ENCODE measurements at regions not wholly inside any gene's neighbourhood (a gene's known extent, or its start where the extent isn't known, plus 50 kb on each side); places are given as distances from the start of the nearest gene placed in this dataset.
A peak's percentile ranks its signal among the peaks of the same experiment; 100 is the strongest.

DNA sequence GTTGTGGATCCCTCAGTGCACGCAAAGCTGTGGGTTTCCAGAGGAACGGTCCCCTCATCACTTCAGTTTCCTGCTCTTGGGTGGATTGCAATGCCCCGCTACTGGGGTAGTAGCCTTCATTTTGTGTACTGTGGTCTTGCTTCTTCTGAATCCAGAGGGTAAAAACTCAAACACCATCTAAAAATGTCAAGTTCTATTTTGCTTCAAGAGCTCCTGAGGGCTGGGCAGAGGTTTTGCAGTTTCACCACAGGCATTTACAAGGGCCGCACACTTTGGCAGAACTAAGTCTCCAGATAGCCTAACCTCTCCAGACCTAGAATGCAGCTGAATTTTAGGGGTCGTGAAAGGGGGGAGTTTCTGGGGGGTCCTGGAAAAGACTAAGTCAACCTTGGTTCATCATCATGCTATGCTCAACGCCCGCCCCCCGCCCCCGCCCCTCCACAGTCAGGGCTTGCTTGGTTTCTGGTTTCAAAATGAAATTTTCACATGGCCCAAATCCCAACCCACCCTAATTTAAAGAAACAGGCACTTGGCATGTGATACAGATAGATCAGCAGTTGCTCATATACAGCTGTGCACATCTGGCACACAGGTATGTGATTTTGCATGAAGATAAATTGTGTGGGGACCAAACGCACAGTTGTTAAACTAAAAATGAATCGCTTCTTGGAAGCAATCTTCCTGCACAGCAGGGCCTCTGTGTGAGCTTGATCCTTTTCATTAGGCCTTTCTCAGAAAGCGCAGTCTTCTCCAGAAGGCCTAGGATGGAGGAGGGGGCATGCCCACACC lies 329.6 kb downstream of the OSR1 start:
- no peak for DNase-seq

DNA sequence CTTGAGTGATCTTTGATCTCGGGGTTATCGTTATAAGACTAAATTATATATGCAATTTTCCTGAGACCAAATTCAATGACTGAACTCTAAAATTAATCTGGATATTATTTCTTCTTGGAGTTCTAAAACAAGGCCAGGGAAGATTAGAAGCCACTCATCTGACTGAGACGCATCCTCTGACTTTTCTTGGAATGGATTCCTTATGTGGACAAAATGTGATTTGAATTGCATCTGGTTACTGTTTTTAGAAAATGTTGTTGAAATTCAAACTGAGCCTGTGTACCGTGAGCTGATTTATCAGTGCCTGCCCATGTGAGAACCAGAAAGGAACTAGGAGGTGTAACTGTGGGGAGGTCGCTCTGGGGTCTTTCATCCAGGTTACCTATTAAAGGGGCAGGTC lies 330.8 kb downstream of the OSR1 start:
- DNase-seq, result no peak

DNA sequence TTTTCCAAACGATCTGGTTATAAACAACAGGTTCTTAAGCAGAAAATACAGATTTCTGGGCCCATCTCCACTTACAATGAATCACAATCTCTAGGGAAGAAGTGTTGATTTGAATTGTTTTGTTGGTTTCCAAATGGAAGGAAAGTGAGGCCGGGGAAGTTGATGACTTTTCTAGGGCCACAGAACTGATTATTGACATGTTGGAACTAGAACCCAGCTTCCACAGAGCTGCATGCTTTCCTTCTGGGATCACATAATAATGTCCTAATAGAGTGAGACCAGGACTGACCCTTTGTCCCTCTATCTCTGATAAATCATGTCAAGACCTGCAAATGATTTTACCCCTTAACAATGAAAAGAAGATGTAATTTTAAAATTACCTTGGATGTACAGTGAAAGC lies 332.2 kb downstream of the OSR1 start:
- no peak for DNase-seq

DNA sequence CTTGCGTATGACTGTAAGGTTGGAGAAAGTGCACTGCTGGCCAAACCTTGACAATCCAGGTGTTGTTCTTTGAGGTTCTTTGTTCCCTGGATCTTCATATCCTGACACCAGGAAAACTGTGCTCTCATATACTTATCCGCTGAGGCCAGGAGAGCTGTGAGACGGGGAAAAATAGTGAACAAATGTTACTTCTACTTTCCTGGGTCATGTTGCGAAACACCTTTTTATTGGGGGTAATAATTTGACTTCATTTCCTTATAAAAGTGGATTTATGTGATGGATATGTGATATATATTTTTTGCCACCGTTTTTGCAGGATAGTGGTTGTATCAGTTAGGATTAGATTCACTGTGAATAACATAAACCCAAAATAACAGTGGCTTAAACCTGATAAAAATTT lies 336.1 kb downstream of the OSR1 start:
- no peak for DNase-seq

DNA sequence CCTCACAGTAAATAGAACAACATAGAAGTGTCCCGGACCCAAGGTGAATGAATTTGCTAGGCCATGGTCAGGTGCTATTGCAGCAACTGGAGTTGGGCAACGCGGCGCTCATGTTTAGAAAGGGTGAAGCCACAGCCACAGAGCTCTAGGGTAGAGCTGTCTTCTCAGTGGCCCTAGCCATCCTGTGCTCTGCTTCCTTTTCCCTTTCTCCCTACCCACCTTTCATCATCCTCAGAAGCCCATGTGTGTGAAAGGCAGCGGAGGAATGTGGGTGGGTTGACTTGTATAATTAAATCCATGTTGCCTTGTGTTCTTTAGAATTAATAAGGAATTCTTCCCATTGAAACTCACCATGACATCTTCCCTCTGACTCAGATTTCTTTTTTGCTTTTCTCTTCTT lies 336.7 kb downstream of the OSR1 start:
- DNase-seq, result no peak

DNA sequence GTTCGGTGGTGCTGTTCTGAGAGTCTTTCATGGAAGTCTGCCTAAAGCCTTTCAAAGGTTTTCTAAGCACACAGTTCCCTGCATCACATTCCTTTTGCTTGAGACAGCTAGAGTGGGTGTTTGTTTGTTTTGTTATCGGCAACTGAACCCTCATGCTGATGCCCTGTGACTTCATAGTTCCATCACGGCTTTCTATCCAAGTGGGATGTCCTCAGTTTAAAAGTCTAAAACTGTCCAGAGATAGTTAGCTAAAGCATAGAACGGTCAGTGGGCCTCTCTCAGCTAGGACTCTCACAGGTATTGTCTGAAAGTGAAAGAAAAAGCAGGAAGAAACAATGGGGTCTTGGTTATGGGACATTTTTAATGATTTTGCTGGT lies 337.3 kb downstream of the OSR1 start:
- peak; percentile 56 to 58 for DNase-seq

DNA sequence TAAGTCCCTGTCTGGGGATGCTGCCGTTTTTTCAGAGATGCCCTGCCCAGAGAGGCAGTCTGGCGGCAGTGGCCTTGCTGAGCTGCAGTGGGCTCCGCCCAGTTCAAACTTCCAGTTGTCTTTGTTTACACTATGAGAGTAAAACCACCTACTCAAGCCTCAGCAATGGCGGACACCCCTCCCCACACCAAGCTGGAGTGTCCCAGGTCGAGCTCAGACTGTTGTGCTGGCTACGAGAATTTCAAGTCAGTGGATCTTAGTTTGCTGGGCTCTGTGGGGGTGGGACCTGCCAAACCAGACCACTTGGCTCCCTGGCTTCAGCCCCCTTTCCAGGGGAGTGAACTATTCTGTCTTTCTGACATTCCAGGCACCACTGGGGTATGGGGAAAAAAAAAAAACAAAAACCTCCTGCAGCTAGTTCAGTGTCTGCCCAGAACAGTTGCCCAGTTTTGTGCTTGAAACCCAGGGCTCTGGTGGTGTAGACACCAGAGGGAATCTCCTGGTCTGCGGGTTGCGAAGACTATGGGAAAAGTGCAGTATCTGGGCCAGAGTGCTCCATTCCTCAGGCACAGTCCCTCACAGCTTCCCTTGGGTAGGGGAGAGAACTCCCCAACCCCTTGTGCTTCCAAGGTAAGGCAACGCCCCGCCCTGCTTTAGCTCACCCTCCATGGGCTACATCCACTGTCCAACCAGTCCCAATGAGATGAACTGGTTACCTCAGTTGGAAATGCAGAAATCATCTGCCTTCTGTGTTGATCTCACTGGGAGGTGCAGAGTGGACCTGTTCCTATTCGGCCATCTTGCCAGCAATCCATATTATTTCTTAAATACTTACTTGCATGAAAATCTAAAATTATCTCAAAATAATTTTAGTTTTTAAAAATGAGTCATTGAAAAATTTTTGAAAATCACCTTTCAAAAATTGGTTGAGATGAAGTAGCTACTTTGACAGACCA lies 338.0 kb downstream of the OSR1 start:
- no peak for DNase-seq

DNA sequence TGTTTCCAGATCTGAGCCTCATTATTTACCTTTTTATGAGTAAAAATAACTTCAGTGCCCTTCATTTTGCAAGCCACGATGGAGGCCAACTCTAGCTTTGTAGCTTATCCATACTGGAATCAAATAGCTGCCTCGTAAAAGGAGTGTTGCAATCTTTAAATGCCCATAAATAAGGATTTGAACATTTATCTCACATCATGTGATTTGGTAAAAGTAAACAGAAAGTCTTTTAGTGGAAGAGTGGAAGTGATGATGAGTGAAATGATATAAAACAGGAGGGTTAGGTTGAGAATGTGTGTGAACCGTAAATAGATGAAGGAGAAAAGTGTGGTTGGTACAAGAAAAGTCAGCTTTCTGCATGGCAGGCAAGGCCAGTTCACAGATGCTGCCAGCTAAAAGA lies 348.9 kb downstream of the OSR1 start:
- no peak for DNase-seq

DNA sequence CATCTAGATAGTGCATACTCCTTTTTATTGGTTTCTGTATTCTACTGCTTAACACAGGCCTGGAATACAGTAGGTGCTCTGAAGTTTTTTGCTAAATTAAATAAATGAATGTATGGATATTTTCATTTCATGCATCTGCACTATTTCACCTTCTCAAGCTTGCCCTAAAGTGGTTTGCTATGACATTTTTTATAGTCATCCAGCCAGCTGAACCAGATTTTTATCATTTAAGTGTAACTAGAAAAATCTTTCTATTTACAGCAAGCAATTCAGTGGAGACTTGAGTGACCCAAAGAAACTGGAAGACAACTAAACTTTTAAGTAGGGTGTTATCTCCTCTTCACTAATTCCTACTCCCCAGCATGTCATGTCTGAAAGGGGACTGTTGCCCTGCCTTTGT lies 354.9 kb downstream of the OSR1 start:
- no peak for DNase-seq

DNA sequence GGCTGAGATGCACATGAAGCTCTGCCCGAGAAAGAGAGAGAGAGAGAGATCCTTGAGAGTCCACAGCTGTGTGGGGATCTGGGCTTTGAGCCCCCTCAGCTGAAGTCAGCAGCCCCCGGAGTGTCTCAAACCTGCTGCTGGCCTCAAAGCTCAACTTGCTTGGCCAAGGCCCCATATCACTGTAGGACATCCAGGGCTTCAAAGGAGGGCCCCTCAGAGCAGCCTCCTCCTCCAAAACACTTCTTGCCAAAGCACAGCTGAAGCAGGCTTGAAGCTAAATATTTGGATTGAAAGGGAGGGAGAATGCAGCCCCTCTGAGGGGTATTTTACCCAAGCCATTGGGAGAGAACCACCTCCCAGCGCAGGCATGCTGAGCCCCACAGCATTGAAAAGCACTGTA lies 357.6 kb downstream of the OSR1 start:
- DNase-seq, result no peak

DNA sequence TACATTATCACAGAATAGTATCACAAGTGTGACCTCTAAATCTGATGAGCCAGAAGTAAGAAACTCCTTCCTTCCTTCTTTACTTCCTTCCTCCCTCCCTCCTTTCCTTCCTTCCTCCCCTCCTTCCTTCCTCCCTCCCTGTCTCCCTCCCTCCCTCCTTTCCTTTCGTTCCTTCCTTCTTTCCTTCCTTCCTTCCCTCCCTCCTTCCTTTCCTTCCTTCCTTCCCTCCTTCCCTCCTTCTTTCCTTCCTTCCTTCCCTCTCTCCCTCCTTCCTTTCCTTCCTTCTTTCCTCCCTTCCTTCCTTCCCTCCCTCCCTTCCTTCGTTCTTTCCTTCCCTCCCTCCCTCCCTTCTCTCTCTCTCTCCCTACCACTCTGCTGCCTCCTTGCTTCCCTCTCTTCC lies 359.2 kb downstream of the OSR1 start:
- no peak for DNase-seq

DNA sequence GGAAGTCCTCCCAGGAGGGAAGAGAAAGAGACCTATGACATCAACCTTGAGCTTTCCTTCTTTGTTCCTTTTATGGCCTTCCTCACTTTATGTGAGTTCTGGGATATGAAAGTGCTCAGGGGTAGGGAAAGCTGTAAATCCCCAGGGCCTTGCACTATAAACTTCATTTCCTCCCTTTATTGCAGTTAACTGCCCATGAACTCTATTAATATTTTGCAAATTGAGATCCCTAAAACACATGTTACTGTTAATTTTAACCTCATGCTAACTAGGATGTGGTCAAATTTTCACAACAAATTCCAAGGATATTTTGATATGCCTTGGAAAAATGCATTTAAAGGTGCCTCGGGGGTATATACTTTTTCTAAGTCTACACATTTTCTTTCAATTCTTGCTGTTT lies 359.9 kb downstream of the OSR1 start:
- DNase-seq, result no peak

DNA sequence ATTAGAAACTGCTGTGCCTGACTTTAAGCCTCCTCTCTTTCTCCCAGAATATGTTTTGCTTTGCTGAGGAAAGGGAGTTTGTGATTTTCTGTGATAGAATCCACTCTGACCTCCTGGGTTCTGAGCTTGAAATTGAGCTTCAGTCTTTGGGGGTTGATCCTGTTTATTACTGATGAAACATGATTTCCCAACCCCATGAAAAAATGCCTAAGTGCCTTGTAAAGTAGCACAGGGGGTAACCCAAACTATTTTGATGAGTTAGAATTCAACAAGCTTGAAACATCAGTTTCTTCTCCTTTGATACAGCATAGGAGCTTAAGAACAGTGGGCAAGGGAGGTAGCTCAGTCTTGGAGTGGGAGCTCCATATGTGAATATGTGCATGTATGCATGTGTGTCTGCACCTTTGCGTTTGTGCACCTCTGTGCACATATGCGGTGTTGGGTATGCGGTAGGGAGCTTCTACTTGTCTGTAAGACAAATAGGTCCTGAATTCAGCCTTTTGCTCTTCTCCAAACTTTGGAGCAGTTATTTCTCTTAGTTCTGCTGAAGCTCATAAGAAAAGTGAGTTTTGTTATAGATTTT lies 364.6 kb downstream of the OSR1 start:
- no peak for DNase-seq

DNA sequence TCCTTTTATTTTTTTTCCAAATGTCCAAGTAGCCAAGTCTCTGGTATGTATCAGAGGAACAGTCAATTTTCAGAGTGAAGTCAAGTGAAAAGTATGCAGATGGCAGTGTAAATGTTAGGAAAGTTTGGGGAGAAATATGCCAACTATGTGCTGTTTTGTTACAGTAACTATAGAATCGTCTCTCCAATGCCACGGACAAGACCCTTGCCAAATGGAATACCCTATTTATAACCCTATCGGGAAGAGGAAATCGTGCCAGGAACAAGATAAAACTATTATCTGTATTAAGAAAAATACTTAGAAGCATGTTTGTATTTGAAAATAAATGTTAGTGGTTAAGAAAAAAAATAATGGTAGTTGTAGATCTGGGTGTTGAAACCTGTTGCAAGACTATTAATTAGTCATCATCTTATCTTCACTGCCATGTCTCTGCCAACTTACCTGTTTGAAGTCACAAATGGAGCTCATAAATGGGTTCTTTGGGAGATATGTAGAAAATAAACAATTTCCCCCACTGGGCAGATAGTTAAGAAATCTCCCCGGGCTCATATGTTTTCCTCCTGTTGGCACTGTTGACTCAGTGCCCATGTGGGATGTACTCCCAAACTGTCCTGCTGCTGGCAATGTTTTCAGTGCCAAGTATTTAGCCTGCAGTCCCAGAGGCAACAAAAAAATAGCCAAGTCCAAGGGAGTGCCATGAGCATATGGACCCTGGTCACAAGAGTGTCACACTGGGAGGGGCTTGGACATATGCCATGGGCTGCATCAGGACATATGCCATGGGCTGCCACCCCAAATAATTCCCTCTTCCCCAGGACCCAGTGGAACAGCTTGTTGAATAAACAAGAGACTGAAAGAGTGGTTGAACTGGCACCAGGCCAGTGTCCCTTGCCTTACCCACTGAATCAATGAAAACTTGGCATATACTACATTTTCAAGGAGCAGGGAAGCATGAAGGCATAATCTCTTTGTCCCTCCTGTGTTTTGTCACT lies 366.9 kb downstream of the OSR1 start:
- peak; percentile 64 to 94 for DNase-seq

DNA sequence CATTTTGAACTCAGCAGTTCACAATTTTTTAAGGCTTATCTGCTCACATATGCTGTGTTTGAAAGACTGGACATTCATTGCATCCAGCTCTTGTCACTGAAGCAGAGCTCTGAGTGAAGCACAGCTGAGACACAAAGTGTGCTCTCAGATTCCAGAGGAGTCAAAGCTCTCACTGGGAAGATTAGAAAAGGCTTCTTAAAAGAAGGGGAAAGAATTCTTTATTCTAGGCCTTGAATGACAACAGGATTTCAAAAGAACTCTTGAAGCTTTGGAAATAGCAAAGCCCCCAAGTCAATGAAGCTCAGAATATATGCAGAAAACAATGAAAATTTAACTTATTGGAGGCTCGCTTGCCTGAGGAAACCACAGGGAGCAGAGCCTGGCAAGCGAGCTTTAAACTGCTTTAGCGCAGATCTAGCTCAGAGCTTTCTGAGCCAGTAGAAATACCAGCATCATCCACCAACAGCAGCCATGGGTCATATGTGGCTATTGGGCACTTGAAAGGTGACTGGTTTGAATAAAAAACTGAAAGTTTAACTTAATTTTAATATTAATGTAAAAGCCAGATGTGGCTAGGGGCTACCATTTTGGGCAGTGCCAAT lies 369.7 kb downstream of the OSR1 start:
- DNase-seq, result no peak

DNA sequence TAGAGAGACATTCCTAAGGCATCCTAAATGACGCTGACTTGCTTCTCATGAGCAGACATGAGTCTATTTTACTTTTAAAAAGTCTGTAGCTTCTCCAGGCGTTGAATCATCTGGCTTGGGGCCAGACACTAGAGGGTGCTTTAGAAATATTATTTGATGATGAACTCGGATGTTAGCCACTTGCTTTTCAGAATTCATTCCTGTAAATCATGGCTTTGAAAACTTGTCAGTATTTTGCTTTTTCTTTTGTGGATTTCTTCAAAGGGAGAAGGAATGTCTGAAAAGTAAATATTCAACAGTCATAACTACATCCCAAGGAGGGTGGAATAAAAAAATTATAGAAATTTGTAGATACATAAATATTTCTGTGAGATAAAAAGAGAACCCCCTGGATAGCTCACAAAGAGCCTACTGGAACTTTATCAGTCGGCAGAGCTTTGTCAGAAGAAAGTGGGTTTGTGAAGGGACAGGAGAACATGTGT lies 370.8 kb downstream of the OSR1 start:
- DNase-seq, result peak; percentile 72 to 87

DNA sequence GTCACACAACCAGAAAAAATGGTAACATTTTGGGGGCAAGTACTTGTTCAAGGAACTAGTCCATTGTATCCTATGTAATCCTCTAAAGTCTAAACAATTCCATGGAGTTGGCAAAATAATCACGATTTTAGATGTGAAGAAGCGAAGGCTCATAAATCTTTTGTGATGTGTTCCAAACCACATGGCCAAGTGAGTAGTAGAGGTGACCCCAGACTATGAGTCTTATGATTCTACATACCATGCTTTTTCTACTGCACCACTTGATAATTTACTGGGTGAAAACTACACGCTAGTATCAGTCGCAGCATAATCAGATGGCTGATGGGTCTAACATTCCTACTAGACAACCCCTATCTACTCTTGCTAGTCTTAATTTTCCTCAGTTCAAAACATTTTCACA lies 371.4 kb downstream of the OSR1 start:
- DNase-seq, result no peak

DNA sequence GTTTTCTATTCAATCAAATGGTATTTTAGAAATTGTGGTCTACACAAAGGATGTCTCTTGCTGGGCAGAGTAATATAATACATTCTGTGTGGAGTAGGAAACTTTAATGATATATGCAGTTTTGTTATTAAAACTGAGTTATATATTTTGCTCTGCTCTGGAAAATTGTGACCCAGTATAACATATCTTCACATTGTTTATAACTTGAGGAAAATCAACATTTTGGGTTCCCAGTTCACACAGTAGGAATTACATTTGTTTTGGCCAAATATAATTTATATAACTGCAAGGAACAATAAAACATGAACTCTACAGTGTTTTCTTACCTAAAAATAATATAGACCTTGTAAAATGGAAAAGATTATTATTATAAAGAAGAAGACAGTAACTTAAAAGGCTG lies 372.4 kb downstream of the OSR1 start:
- DNase-seq, result no peak

DNA sequence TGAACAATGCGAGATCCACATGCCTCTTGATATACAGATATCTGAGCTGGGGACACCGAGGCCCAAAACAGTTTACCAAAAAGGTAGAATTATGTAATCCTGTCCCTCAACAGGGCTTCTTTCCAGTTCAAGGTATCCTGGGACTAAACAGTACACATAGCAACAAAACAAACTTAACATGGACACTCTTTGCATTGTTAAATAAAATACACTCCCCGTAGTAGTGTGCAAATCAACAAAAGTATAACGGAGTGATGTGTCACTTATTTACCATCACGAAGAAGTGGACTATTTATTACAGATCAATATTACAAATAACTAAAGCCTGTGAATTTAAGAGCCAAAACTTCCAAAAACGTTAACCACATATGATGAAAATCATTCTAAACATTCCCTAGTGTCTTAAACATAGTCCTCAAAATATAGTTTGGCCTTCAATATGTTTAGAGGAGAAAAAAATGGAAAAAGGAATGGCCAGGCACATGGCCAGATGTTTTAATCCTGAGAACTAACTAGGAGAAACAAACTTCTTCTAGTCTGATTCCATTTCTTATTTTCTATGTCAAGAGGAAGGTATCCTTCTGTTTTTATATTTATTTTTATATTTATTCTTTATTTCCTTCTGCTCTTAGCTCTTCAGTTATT lies 377.5 kb downstream of the OSR1 start:
- no peak for DNase-seq

DNA sequence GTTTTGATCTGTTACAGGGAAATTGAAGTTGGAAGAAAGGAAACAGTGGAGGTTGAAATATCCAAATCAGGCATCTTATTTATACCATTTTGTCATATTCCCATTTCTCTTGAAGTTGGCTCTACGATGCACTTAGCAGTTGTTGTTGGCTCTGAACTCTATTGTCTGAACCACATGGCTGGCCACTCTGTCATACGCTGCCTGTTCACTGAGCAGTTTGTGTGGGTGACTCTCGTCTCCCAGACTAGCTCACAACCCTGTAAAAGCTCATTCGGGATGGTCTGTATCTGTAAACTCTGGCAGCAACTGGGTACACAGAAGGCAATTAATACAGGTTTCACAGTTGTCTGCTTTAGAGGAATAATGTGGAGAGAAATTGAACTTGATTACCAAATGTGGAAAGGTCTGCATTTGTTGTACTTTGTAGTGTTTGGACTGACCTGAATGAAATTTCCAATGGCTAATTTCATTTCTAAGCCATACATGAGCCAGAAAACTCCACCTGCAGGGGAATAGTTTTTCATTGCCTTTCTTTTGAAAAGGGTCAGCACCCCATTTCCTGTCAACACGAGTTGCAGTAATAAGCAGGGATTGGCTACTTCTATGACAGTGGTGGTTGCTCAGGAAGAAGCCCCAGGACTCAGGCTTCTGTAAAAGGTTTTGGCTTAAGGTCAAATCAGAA lies 378.2 kb downstream of the OSR1 start:
- no peak for DNase-seq

DNA sequence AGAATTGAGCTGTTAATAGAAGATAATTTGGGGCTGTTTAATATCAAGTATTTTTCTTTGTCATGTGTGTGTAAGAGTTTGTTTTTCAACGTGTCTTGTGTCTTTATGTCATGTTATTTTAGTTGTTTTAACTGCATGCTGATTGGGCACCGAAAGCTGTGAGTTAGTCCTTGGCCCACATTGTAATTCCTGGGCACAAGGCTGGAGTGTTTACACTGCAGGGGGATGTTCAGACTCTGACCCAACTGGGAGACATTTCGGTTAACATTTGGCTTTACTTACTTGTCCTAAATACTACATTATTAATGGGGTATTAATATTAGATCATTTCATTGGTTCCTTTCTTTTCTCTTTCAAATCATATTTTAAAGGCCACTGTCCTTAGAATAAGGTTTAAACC lies 381.0 kb downstream of the OSR1 start:
- no peak for DNase-seq

Measured in SW 1271 (cell line).